A673 (cell line): ENCODE measurements at regions not wholly inside any gene's neighbourhood (a gene's known extent, or its start where the extent isn't known, plus 50 kb on each side); places are given as distances from the start of the nearest gene placed in this dataset.

Source experiments
- CTCF ChIP-seq: fragments of 300-800, 200-600 bp; sonication (generic); conservative IDR thresholded peaks from 2 replicates; pipeline ENCODE4 v1.5.1; 2017; ENCODE audit warnings: low read depth, mild to moderate bottlenecking, antibody characterized with exemption, low read length, moderate library complexity, mixed read lengths
- EZH2 ChIP-seq: fragments of 200-600 bp; sonication (generic); IDR thresholded peaks from 2 replicates; pipeline ENCODE4 v1.6.1; 2017; ENCODE audit warnings: borderline replicate concordance, low read depth, mild to moderate bottlenecking, mixed read lengths, antibody characterized with exemption, low read length; ENCODE audit not compliant: poor library complexity, severe bottlenecking

- TF ChIP-seq CTCF, result no peak
- no peak for TF ChIP-seq EZH2
Measured at GRCh38 chr6:15864708-15865062, 201.9 kb upstream of the DTNBP1 start.
